ENCODE measurements at regions not wholly inside any gene's neighbourhood (a gene's known extent, or its start where the extent isn't known, plus 50 kb on each side); places are given as distances from the start of the nearest gene placed in this dataset.

GRCh38 chrX:45577361-45577760, 376.7 kb upstream of the DIPK2B start:
- TF ChIP-seq, protein P1, sequence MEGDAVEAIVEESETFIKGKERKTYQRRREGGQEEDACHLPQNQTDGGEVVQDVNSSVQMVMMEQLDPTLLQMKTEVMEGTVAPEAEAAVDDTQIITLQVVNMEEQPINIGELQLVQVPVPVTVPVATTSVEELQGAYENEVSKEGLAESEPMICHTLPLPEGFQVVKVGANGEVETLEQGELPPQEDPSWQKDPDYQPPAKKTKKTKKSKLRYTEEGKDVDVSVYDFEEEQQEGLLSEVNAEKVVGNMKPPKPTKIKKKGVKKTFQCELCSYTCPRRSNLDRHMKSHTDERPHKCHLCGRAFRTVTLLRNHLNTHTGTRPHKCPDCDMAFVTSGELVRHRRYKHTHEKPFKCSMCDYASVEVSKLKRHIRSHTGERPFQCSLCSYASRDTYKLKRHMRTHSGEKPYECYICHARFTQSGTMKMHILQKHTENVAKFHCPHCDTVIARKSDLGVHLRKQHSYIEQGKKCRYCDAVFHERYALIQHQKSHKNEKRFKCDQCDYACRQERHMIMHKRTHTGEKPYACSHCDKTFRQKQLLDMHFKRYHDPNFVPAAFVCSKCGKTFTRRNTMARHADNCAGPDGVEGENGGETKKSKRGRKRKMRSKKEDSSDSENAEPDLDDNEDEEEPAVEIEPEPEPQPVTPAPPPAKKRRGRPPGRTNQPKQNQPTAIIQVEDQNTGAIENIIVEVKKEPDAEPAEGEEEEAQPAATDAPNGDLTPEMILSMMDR (IDR thresholded peaks at IDR 0.05; ENCODE audit: extremely low read depth in 1 of 2, insufficient read depth in 1 of 2, low read depth in 1 of 2, low read length in 2 of 2): no peak
- TF ChIP-seq MAX (IDR thresholded peaks at IDR 0.05; ENCODE audit: insufficient read depth, insufficient read length): no peak
- TF ChIP-seq POLR2A (IDR thresholded peaks at IDR 0.05; ENCODE audit: low read depth, low read length): no peak
